IPS-18a (cell line): ENCODE measurements at regions not wholly inside any gene's neighbourhood (a gene's known extent, or its start where the extent isn't known, plus 50 kb on each side); places are given as distances from the start of the nearest gene placed in this dataset.

Experiments used
- H3K27ac ChIP-seq: one replicate; pipeline ENCODE4 v1.5.1; 2013; ENCODE audit warnings: low read length
- H3K27me3 ChIP-seq: one replicate; pipeline ENCODE4 v1.6.1; 2013; ENCODE audit warnings: mild to moderate bottlenecking, low read length; ENCODE audit not compliant: control insufficient read depth, insufficient read depth
- H3K36me3 ChIP-seq: one replicate; pipeline ENCODE4 v1.6.1; 2013; ENCODE audit warnings: low read depth, low read length; ENCODE audit not compliant: control insufficient read depth
- H3K4me1 ChIP-seq: one replicate; pipeline ENCODE4 v1.6.1; 2013; ENCODE audit warnings: low read depth, low read length; ENCODE audit not compliant: control insufficient read depth
- H3K4me3 ChIP-seq: one replicate; pipeline ENCODE4 v1.5.1; 2013; ENCODE audit warnings: low read length
- H3K9ac ChIP-seq: one replicate; pipeline ENCODE4 v1.6.1; 2013; ENCODE audit warnings: mild to moderate bottlenecking, low read length, moderate library complexity
- H3K9me3 ChIP-seq: one replicate; pipeline ENCODE4 v1.6.1; 2013; ENCODE audit warnings: low read depth, low read length; ENCODE audit not compliant: control insufficient read depth

DNA sequence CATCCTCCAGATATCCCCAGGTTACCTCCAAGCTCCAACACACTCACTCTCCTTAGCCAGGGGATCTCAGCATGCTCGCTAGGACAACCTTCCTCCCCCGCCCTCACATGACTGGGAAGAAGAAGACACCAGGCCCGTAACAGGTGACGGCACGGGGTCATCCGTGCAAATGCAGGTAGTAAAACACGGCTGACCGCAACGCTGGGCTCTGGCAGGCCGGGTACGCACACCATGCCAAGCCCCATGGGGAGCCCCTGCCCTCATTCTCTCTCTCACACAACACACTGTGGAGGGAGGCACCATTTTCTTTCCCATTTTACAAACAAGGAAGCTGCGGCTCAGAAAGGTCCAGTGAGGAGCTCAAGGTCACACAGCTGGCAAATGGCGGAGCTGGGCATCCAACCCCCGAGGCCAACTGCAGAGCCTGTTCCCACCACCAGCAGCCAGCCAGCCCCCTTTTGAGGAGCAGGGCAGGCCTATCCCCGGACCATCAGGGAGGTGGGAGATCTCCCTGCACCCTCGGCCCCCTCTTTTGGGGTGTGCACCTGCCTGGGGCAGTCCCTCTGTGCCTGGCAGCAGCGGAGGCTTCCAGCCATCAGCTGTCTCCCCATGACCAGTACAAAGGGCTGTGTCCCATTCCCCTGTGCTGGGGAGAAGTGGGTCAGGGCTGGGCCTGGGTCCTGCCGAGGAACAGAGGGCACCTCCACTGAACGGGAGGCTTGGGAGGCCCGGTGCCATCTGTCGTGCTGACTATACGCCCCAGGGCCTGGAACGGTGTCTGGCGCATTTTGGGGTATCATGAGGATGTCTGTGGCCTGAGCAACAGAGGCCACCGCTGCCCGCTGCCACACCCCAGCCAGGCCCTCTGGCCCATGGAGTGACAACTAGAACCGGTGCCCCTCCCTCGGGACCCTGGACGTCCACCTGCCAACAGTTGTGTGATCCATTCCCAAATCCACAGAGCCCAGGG is 280.9 kb downstream of the CTTN start:
- Histone ChIP-seq H3K9me3 (no peaks in the 10 kb centered on the region), H3K9ac (no peak overlapping the region), H3K4me3 (no peak overlapping the region), H3K4me1 (no peaks in the 10 kb centered on the region), H3K27ac (no peak overlapping the region), H3K27me3 (no peaks in the 10 kb centered on the region), H3K36me3 (no peaks in the 10 kb centered on the region)

DNA sequence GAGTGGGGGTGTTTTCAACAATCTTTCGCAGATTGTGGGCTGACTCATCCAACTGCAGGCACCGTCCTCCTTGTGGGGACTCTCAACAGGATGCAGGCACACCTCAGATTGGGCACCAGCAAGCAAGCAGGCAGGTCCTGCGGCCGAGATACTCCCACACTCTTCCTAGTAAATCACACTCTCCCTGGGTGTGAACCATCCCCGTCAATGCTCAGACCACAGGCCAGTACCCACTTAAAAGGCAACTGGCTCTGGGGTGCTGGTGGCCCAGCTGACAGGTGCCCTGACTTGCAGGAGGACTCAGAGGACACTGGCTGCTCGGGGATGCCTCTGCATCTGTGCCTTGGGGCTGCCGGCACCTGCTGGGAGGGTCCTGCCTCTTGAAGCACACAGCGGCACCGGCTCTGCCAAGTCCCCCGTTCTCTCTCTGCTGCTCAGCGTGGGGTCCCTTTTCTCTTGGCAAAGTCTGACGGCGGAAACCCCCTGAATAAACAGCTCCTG is 282.5 kb downstream of the CTTN start:
- Histone ChIP-seq H3K4me3 (no peak overlapping the region), H3K4me1 (no peaks in the 10 kb centered on the region), H3K36me3 (no peaks in the 10 kb centered on the region), H3K9ac (no peak overlapping the region), H3K9me3 (no peaks in the 10 kb centered on the region), H3K27me3 (no peaks in the 10 kb centered on the region), H3K27ac (no peak overlapping the region)

DNA sequence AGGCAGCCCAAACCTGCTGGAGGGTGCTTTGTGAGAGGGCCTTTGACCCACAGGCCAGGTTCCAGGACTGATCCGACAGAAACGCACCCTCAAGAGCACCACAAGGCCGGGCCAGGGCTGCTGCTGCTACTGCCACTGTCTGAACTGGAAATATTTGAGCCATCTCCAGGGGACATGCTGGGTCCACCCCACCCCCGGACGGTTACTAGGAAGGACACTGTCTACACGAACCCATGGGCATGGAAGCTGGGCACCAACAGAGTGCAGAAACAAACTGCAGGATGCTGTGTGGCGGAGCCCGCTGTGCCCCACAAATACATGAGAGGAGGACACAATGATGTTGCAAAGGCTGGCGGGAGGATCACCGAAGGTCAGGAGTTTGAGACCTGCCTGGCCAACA is 283.7 kb downstream of the CTTN start:
- Histone ChIP-seq H3K4me1 (no peaks in the 10 kb centered on the region), H3K27me3 (no peaks in the 10 kb centered on the region), H3K9me3 (no peaks in the 10 kb centered on the region), H3K27ac (no peak overlapping the region), H3K4me3 (no peak overlapping the region), H3K36me3 (no peaks in the 10 kb centered on the region), H3K9ac (no peak overlapping the region)

DNA sequence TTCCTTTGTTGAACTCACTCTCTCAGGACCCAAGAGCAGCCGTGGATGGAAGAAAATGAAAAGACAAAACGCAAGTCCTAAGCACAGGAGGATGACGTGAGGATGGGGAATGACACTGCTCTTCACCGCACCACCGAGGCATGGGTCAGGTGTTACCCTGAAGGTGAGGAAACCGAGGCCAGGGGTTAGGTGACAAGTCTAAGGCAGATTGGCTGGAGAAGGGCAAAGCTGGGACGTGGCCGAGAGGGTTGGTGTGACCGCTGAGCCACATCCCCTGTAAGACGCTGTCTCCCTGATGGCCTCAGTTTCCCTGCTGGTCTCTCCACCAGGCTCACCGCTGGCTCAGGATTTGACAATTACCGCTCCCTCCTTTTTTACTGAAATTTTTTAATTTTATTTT is 284.4 kb downstream of the CTTN start:
- H3K27me3 ChIP-seq, result no peaks in the 10 kb centered on the region
- no peak overlapping the region for H3K9ac ChIP-seq
- no peak overlapping the region for H3K4me3 ChIP-seq
- no peaks in the 10 kb centered on the region for H3K9me3 ChIP-seq
- no peaks in the 10 kb centered on the region for H3K36me3 ChIP-seq
- no peaks in the 10 kb centered on the region for H3K4me1 ChIP-seq
- H3K27ac ChIP-seq, result no peak overlapping the region

DNA sequence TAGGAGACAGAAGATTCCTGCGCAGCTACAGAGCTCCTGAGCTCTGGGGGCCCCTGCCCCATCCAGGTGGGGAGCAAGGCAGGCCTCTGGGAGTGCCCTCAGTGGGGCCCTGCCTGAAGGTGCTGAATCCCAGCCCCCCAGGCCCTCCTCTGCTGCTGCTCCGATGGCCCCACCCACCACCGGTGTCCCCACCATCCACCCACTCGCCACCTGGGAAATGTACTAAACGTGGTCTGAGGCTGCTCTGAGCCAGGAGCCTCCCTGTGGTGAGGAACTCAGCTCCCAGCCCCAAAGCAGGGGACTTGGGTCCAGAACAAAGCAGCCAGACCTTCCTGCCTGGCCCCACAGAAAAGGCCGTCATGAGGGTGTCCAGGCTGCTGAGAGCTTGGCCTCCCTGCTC is 289.4 kb downstream of the CTTN start:
- Histone ChIP-seq H3K4me3 (no peak overlapping the region), H3K36me3 (no peaks in the 10 kb centered on the region), H3K27me3 (no peaks in the 10 kb centered on the region), H3K4me1 (no peaks in the 10 kb centered on the region), H3K9me3 (no peaks in the 10 kb centered on the region), H3K27ac (no peak overlapping the region), H3K9ac (no peak overlapping the region)

DNA sequence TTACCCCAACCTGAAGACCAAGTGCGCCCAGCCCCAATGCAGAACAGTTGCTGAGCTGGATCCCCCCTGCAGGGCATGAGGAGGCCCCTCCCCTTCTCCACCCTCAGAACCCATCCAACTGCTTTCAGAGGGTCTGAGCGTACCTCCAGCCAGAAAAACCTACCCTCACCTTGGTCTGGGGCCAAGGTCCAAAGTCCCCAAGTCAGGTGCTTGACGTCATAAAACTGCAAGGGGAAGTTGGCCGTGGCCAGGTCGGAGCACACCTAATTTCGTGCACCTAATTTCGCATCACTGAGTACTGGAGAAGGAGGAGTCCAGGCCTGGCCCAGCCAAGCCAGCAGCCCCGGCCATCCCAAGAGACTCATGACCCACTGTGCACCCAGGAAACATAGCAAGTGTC is 289.8 kb downstream of the CTTN start:
- H3K9ac ChIP-seq, result no peak overlapping the region
- H3K4me1 ChIP-seq, result no peaks in the 10 kb centered on the region
- H3K27me3 ChIP-seq, result no peaks in the 10 kb centered on the region
- H3K9me3 ChIP-seq, result no peaks in the 10 kb centered on the region
- H3K4me3 ChIP-seq, result no peak overlapping the region
- no peak overlapping the region for H3K27ac ChIP-seq
- no peaks in the 10 kb centered on the region for H3K36me3 ChIP-seq

DNA sequence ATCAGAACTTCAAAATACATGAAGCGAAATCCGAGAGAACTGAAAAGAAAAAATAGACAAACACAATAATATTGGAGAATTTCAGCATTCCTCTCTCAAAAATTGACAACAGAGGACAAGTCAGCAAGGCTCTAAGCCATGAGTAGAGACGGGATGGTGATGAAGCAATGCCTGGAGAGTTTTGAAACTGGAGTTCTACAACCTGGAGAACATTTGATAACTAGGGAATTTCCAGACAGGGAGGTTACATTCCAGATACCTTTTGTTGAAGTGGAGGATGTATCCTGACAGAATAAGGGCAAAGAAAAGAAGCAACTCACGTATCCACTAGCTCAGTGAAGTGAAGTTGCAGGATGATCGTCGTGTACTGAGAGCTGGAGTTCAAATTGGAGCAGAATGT is 291.4 kb downstream of the CTTN start:
- H3K4me3 ChIP-seq, result no peak overlapping the region
- H3K36me3 ChIP-seq, result no peaks in the 10 kb centered on the region
- H3K27me3 ChIP-seq, result no peaks in the 10 kb centered on the region
- H3K9ac ChIP-seq, result no peak overlapping the region
- H3K9me3 ChIP-seq, result no peaks in the 10 kb centered on the region
- no peaks in the 10 kb centered on the region for H3K4me1 ChIP-seq
- no peak overlapping the region for H3K27ac ChIP-seq

DNA sequence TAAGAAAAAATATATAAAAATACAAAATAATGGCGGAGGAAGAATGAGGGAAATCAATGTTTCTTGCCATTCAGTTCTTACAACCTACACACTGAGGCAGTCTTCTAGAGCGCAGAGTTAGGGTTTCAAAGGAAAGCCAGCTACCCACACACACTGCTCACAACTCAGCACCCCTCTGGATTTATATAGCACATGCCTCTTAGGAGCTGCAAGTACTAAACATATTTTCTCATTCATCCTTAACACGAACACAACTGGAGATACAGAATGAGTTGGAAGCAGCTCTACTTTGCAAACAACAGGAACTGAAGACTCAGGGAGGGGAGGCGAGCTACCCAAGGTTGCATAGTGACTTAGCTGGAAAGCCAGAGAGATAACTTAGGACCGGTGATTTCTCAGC is 293.8 kb downstream of the CTTN start:
- Histone ChIP-seq H3K36me3 (no peaks in the 10 kb centered on the region), H3K4me1 (peaks cover 3% of the 10 kb centered on the region), H3K9ac (no peak overlapping the region), H3K27me3 (no peaks in the 10 kb centered on the region), H3K4me3 (no peak overlapping the region), H3K27ac (no peak overlapping the region), H3K9me3 (no peaks in the 10 kb centered on the region)

DNA sequence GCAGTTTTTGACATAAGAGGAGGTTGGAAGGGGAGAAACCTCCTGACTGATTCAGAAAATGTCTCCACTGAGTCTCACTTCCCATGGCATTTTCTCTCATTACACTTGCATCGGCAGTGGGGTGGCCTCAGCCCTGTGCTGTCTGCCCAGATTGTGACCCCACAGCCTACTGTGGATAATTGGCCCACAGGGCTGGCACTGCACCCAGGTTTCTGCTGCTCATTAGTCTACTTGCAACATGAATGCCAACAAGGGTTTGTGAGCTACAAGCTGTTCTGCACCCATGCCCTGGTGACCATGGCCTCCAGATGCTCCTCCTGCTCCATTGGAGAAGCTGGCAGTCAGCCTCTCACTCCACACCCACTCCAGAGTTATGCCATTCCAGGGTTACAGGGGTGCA is 296.0 kb downstream of the CTTN start:
- H3K36me3 ChIP-seq, result no peaks in the 10 kb centered on the region

DNA sequence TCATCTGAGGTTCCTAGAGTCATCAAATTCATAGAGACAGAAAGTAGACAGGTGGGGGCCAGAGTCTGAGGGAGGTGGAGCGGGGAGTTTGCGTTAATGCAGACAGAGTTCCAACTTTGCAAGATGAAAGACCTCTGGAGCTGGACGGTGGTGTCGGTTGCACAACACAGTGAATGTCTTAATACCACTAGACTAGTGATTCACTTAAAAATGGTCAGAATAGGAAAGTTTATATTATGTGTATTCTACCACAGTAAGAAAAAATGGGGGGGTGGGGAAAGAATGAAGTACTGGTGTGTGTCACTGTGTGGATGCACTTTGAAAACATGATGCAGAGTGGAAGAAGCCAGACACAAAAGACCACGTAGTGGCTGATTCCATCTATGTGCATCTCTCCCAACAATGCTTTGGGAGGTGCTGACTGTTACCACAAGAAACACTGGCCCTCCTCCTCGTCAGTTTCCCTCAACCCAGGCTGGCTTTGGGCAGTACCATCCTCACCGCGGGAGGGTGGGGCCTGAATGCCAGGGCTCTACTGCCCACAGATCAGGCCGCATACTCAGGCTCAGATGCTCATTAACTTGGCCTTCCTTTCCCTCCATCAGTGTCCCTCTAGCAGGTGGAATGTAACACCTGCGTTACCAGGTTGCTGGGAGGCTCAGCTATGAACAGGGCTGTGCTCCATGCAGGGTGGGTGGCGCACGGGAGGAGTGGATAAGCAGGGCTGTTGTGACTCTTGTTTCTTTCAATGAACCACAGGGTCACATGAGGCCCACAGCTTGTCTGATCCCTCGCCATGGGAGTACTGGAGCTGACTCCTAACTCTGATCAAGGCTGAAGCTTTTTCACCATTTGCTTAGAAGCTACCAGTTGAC is 297.0 kb downstream of the CTTN start:
- Histone ChIP-seq H3K36me3 (no peaks in the 10 kb centered on the region), H3K4me3 (no peak overlapping the region), H3K27ac (no peak overlapping the region), H3K9me3 (no peaks in the 10 kb centered on the region), H3K27me3 (no peaks in the 10 kb centered on the region), H3K9ac (no peak overlapping the region), H3K4me1 (peaks cover 5% of the 10 kb centered on the region)

More for the DNA sequence above, 296.0 kb downstream of the CTTN start:
- no peaks in the 10 kb centered on the region for H3K9me3 ChIP-seq
- H3K9ac ChIP-seq, result no peak overlapping the region
- peaks cover 5% of the 10 kb centered on the region for H3K4me1 ChIP-seq
- no peak overlapping the region for H3K4me3 ChIP-seq
- no peak overlapping the region for H3K27ac ChIP-seq
- no peaks in the 10 kb centered on the region for H3K27me3 ChIP-seq

DNA sequence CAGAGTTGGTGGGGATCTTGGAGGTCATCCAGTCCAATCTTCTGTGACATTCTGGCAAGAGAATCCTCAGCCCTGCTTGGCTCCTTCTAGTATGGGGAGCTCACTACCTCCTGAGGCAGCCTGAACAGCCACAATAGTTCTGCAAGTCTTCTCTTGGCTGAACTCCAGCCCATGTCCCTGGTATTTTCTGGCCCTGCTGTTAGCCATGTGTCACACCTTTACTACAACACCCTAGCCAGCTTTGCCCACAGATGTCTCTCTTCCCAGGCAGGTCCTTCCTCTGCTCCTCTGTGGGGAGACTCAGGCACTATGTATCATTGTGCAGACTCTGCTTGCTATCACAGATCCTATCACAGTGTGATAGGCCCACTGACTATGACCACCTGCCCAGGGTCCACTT is 297.7 kb downstream of the CTTN start:
- H3K36me3 ChIP-seq, result no peaks in the 10 kb centered on the region
- peaks cover 5% of the 10 kb centered on the region for H3K4me1 ChIP-seq
- H3K27me3 ChIP-seq, result no peaks in the 10 kb centered on the region
- no peak overlapping the region for H3K4me3 ChIP-seq
- H3K9ac ChIP-seq, result no peak overlapping the region
- H3K27ac ChIP-seq, result no peak overlapping the region
- H3K9me3 ChIP-seq, result no peaks in the 10 kb centered on the region
